A549 (cell line): ENCODE measurements at regions not wholly inside any gene's neighbourhood (a gene's known extent, or its start where the extent isn't known, plus 50 kb on each side); places are given as distances from the start of the nearest gene placed in this dataset.
"Not testable (repeated sequence)": the region's sequence is repeated elsewhere in the genome, so short reads cannot be mapped to it uniquely, and the experiment has no call there.

ENCODE experiments used
- ATAC-seq, 2 experiments: fragments of 200-7000 bp in 1 of 2; fragments of >200 bp in 1 of 2; cut with Nextera tagmentation in 1 of 2; cut with Tn5 transposase in 1 of 2; 3 replicates each; pipeline versions ENCODE4 v1.8.0 to v1.9.1; 2018 to 2020; ENCODE audit warnings: mild to moderate bottlenecking in 1 of 2, moderate library complexity in 1 of 2
- CTCF ChIA-PET: fragments of 300-600 bp; sonication (Branson Sonifier 250); formaldehyde crosslinking; extraction: SDS; loops from one replicate; lab custom pipeline; 2021; ENCODE audit warnings: antibody characterized with exemption, inconsistent platforms; lab: Yijun Ruan, JAX
- POLR2A ChIA-PET: fragments of 350-600 bp; formaldehyde crosslinking; extraction: SDS; loops from one replicate; lab custom pipeline; 2021; ENCODE audit warnings: antibody characterized with exemption, inconsistent platforms; lab: Yijun Ruan, JAX
- DNase-seq, 2 experiments: peaks; one replicate each; pipeline versions ENCODE4 v3.0.0 to v3.0.0-alpha.2; 2011 to 2016; ENCODE audit warnings: low read depth in 1 of 2, low spot score in 1 of 2
- FAIRE-seq: peaks from 2 replicates; lab custom pipeline; 2011; peaks lifted over from hg19 to GRCh38; lab: Jason Lieb, UNC
- H3K27ac ChIP-seq, 2 experiments: fragments of >200 bp; sonication (Bioruptor Twin); formaldehyde crosslinking; 3 replicates each; pipeline ENCODE4 v1.5.1; 2016 to 2017
- H3K4me1 ChIP-seq: fragments of >200 bp; sonication (Bioruptor Twin); formaldehyde crosslinking; 3 replicates; pipeline ENCODE4 v1.6.1; 2016
- H3K4me2 ChIP-seq: fragments of >200 bp; sonication (Bioruptor Twin); formaldehyde crosslinking; 3 replicates; pipeline ENCODE4 v1.6.1; 2016
- H3K4me3 ChIP-seq: fragments of >200 bp; sonication (Bioruptor Twin); formaldehyde crosslinking; 3 replicates; pipeline ENCODE4 v1.5.1; 2016
- H3K9me3 ChIP-seq: fragments of >200 bp; sonication (Bioruptor Twin); formaldehyde crosslinking; 3 replicates; pipeline ENCODE4 v1.6.1; 2016
- BHLHE40 ChIP-seq: IDR thresholded peaks from 2 replicates; pipeline ENCODE4 v1.6.1; 2012; ENCODE audit warnings: low read depth, low read length, inconsistent platforms
- CBX8 ChIP-seq: fragments of 200-600 bp; sonication (generic); IDR thresholded peaks from 2 replicates; pipeline ENCODE4 v1.6.1; 2016
- CHD4 ChIP-seq: fragments of 200-600 bp; sonication (generic); IDR thresholded peaks from 2 replicates; pipeline ENCODE4 v1.6.1; 2016; ENCODE audit warnings: antibody characterized with exemption, mild to moderate bottlenecking, borderline replicate concordance
- GATA3 ChIP-seq: IDR thresholded peaks from 2 replicates; pipeline ENCODE4 v1.6.1; 2012; ENCODE audit warnings: borderline replicate concordance
- HDAC2 ChIP-seq: fragments of 200-600 bp; sonication (generic); IDR thresholded peaks from 2 replicates; pipeline ENCODE4 v1.6.1; 2016
- HEYL ChIP-seq: fragments of 250-450 bp; sonication (Bioruptor Pico); IDR thresholded peaks from 2 replicates; pipeline ENCODE4 v1.8.0; 2021; ENCODE audit warnings: mild to moderate bottlenecking, moderate library complexity
- HOXA7 ChIP-seq: fragments of 250-450 bp; sonication (Bioruptor Pico); IDR thresholded peaks from 2 replicates; pipeline ENCODE4 v1.5.0; 2020; ENCODE audit warnings: mild to moderate bottlenecking, moderate library complexity
- JUNB ChIP-seq: fragments of >200 bp; sonication (Bioruptor Twin); formaldehyde crosslinking; IDR thresholded peaks from 2 replicates; pipeline ENCODE4 v1.6.1; 2016
- MAFK ChIP-seq: fragments of 450-650 bp; IDR thresholded peaks from 2 replicates; pipeline ENCODE4 v1.6.1; 2014; ENCODE audit not compliant: partially characterized antibody
- NPAS2 ChIP-seq: fragments of 250-450 bp; sonication (Bioruptor Pico); IDR thresholded peaks from 2 replicates; pipeline ENCODE4 v1.8.0; 2022; ENCODE audit warnings: mild to moderate bottlenecking, moderate library complexity, borderline replicate concordance
- PHF8 ChIP-seq: fragments of 200-600 bp; sonication (generic); IDR thresholded peaks from 2 replicates; pipeline ENCODE4 v1.6.1; 2016; ENCODE audit warnings: low read depth, mild to moderate bottlenecking, antibody characterized with exemption, moderate library complexity, borderline replicate concordance
- POLR2AphosphoS2 ChIP-seq: conservative IDR thresholded peaks from 2 replicates; pipeline ENCODE4 v1.6.1; 2012; ENCODE audit warnings: low read length, improper control_type of control experiment, inconsistent platforms
- RCOR1 ChIP-seq: fragments of 150-350 bp; IDR thresholded peaks from 2 replicates; pipeline ENCODE4 v1.6.1; 2014; ENCODE audit warnings: antibody characterized with exemption, low read length, low read depth
- SREBF2 ChIP-seq: fragments of 450-650 bp; IDR thresholded peaks from 2 replicates; pipeline ENCODE4 v1.6.1; 2014; ENCODE audit warnings: mild to moderate bottlenecking, moderate library complexity
- ZC3H11A ChIP-seq: fragments of 450-650 bp; IDR thresholded peaks from 2 replicates; pipeline ENCODE4 v1.6.1; 2014; ENCODE audit warnings: antibody characterized with exemption, mild to moderate bottlenecking
- ZNF302 ChIP-seq: fragments of 250-450 bp; sonication (Bioruptor Pico); IDR thresholded peaks from 2 replicates; pipeline ENCODE4 v1.9.0; 2021; ENCODE audit warnings: inconsistent platforms, mild to moderate bottlenecking, moderate library complexity
- ZSCAN20 ChIP-seq: fragments of 250-450 bp; sonication (Bioruptor Pico); IDR thresholded peaks from 2 replicates; pipeline ENCODE4 v1.8.0; 2022; ENCODE audit warnings: mild to moderate bottlenecking, moderate library complexity
- WGBS: methylation state at CpG from one replicate; pipeline ENCODE4 v1.1.6; 2017; ENCODE audit errors: missing lambda C conversion rate; 5-methylcytosine and 5-hydroxymethylcytosine counted together
- TF ChIP-seq, protein P1 (sequence below): fragments of 200-600 bp; sonication (generic); IDR thresholded peaks from 2 replicates; pipeline ENCODE4 v1.6.1; 2016; ENCODE audit warnings: antibody characterized with exemption, mild to moderate bottlenecking, moderate library complexity
- TF ChIP-seq, protein P2 (sequence below): IDR thresholded peaks from 2 replicates; pipeline ENCODE4 v1.6.1; 2012; ENCODE audit warnings: low read depth, borderline replicate concordance
- TF ChIP-seq, protein P3 (sequence below): fragments of 450-650 bp; IDR thresholded peaks from 2 replicates; pipeline ENCODE4 v1.6.1; 2014; ENCODE audit warnings: antibody characterized with exemption
- TF ChIP-seq, protein P4 (sequence below): IDR thresholded peaks from 2 replicates; pipeline ENCODE4 v1.6.1; 2012
- TF ChIP-seq, protein P5 (sequence below): IDR thresholded peaks from 2 replicates; pipeline ENCODE4 v1.6.1; 2012

GRCh38 chr9:7639471-7639870, 160.1 kb downstream of the DMAC1 start:
- Histone ChIP-seq H3K4me1 (no peaks in the 10 kb centered on the region), H3K9me3 (no peaks in the 10 kb centered on the region), H3K4me2 (no peak overlapping the region), H3K27ac (no peak overlapping the region), H3K4me3 (no peak overlapping the region)
- POLR2A ChIA-PET: no interaction called here
- CTCF ChIA-PET: interaction anchor here (0.6 kb wide), 1 partner anchor 540 kb away, joined by 3 read pairs; no protein-coding TSS in a partner anchor
- no peak for FAIRE-seq
- ATAC-seq: no peak
- DNase-seq: no peak
- TF ChIP-seq BHLHE40 (no peak), RCOR1 (no peak), CBX8 (no peak), HOXA7 (CRISPR knock-in tag) (no peak), POLR2AphosphoS2 (no peak), JUNB (no peak)
- TF ChIP-seq, protein P1, sequence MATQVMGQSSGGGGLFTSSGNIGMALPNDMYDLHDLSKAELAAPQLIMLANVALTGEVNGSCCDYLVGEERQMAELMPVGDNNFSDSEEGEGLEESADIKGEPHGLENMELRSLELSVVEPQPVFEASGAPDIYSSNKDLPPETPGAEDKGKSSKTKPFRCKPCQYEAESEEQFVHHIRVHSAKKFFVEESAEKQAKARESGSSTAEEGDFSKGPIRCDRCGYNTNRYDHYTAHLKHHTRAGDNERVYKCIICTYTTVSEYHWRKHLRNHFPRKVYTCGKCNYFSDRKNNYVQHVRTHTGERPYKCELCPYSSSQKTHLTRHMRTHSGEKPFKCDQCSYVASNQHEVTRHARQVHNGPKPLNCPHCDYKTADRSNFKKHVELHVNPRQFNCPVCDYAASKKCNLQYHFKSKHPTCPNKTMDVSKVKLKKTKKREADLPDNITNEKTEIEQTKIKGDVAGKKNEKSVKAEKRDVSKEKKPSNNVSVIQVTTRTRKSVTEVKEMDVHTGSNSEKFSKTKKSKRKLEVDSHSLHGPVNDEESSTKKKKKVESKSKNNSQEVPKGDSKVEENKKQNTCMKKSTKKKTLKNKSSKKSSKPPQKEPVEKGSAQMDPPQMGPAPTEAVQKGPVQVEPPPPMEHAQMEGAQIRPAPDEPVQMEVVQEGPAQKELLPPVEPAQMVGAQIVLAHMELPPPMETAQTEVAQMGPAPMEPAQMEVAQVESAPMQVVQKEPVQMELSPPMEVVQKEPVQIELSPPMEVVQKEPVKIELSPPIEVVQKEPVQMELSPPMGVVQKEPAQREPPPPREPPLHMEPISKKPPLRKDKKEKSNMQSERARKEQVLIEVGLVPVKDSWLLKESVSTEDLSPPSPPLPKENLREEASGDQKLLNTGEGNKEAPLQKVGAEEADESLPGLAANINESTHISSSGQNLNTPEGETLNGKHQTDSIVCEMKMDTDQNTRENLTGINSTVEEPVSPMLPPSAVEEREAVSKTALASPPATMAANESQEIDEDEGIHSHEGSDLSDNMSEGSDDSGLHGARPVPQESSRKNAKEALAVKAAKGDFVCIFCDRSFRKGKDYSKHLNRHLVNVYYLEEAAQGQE: no peak
- 0% methylated on average over 1 of the region's 1 CpG for WGBS

GRCh38 chr9:7636838-7637467, 162.6 kb downstream of the DMAC1 start:
- no peak overlapping the region for H3K27ac ChIP-seq
- ChIA-PET POLR2A (no interaction called here), CTCF (no interaction called here)
- H3K4me2 ChIP-seq: no peak overlapping the region
- no peak overlapping the region for H3K4me3 ChIP-seq
- FAIRE-seq (no peak), DNase-seq (no peak), ATAC-seq (no peak)
- no peaks in the 10 kb centered on the region for H3K9me3 ChIP-seq
- TF ChIP-seq ZSCAN20 (CRISPR knock-in tag) (no peak), NPAS2 (CRISPR knock-in tag) (no peak), HOXA7 (CRISPR knock-in tag) (no peak), CHD4 (no peak), ZC3H11A (no peak), MAFK (no peak), GATA3 (no peak), HEYL (CRISPR knock-in tag) (no peak)
- TF ChIP-seq, protein P2, sequence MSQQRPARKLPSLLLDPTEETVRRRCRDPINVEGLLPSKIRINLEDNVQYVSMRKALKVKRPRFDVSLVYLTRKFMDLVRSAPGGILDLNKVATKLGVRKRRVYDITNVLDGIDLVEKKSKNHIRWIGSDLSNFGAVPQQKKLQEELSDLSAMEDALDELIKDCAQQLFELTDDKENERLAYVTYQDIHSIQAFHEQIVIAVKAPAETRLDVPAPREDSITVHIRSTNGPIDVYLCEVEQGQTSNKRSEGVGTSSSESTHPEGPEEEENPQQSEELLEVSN: no peak
- 7% methylated on average over 3 of the region's 3 CpGs for WGBS
- no peaks in the 10 kb centered on the region for H3K4me1 ChIP-seq

DNA sequence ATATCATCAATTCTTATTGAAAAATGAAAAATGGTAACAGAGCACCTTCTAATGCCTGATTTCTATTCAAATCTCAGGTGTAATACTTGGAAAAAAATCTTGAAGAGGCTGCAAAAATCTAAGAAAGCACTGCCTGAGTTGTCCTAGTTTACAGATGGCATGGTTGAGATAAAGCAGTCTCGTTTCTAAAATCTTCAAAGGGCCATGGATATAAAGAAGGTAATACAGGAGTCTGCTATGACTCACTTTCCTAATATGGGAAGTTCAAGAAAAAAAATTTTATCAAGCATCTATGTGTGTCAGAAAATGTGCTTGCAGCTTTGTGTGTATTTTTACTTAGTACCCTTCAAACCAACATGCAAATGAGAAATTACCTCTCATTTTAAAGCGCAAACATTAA, 163.3 kb downstream of the DMAC1 start:
- ATAC-seq (no peak), FAIRE-seq (no peak), DNase-seq (no peak)
- Histone ChIP-seq H3K4me2 (no peak overlapping the region), H3K9me3 (no peaks in the 10 kb centered on the region), H3K4me1 (no peaks in the 10 kb centered on the region), H3K27ac (no peak overlapping the region), H3K4me3 (no peak overlapping the region)
- ChIA-PET CTCF (no interaction called here), POLR2A (no interaction called here)
- TF ChIP-seq, protein P3, sequence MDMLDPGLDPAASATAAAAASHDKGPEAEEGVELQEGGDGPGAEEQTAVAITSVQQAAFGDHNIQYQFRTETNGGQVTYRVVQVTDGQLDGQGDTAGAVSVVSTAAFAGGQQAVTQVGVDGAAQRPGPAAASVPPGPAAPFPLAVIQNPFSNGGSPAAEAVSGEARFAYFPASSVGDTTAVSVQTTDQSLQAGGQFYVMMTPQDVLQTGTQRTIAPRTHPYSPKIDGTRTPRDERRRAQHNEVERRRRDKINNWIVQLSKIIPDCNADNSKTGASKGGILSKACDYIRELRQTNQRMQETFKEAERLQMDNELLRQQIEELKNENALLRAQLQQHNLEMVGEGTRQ: no peak
- TF ChIP-seq SREBF2: no peak
- TF ChIP-seq, protein P4, sequence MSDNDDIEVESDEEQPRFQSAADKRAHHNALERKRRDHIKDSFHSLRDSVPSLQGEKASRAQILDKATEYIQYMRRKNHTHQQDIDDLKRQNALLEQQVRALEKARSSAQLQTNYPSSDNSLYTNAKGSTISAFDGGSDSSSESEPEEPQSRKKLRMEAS: no peak
- TF ChIP-seq, protein P5, sequence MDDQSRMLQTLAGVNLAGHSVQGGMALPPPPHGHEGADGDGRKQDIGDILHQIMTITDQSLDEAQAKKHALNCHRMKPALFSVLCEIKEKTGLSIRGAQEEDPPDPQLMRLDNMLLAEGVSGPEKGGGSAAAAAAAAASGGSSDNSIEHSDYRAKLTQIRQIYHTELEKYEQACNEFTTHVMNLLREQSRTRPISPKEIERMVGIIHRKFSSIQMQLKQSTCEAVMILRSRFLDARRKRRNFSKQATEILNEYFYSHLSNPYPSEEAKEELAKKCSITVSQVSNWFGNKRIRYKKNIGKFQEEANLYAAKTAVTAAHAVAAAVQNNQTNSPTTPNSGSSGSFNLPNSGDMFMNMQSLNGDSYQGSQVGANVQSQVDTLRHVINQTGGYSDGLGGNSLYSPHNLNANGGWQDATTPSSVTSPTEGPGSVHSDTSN: no peak
- no peak for TF ChIP-seq BHLHE40
- TF ChIP-seq ZSCAN20 (CRISPR knock-in tag): no peak
- TF ChIP-seq ZNF302 (CRISPR knock-in tag): no peak
- TF ChIP-seq PHF8: no peak
- no peak for TF ChIP-seq HDAC2
- TF ChIP-seq POLR2AphosphoS2: no peak
- no peak for TF ChIP-seq MAFK
- WGBS: 2% methylated on average over 2 of the region's 2 CpGs

- FAIRE-seq, H3K27ac ChIP-seq, H3K4me2 ChIP-seq, CTCF ChIA-PET, ATAC-seq, POLR2A ChIA-PET, H3K9me3 ChIP-seq, DNase-seq, H3K4me1 ChIP-seq, H3K4me3 ChIP-seq: not testable (repeated sequence)
- WGBS: 19% methylated on average over 7 of the region's 7 CpGs
These were observed 173.0 kb downstream of the DMAC1 start for GRCh38 chr9:7626571-7627029.
